ENCODE measurements at regions not wholly inside any gene's neighbourhood (a gene's known extent, or its start where the extent isn't known, plus 50 kb on each side); places are given as distances from the start of the nearest gene placed in this dataset.

DNA sequence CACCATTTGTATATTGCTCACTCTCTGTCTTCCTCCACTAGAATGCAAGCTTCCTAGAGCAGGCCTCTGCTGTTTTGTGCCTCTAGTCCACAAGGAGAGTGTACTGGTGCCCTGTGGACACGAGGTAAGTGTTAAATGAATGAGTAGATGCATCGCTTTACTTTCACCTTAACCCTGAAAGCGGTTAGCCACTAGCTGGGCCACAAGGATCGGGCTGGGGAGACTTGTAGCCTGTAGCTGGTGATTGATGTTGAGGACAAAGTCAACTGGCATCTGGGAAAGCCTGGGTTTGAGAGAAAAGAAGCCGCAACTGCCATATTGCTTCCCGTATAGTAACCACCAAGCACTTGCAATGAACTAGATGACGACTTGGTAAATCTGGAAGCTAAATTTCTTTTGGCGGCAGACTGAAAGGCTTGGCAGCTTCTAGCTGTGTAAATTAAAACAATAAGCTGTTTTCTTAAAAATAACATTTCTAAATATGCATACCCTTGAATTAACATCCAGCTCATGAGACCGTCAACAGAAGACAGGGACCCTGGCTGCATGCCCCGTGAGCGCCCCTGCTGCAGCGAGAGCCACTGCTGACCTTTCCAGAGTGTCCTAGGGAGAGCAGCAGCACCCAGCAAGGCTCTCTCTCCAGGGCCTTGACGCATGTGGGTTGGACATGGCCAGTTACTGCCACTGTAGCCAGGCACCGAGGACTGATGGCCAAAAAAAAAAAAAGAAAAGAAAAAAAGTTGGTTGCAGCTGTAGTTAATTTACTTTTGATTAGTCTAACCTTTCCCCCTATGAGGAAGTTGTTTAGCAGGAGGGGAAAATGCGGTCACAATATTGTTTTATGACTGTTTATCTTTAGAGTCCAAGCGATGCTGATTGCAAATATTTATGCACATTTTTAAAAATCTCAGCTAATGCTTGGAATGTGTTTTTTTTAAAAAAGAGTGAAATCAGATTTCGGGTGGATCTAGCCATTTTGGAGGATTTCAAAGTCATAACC lies 315.1 kb downstream of the TFAP2C start:
- no peak overlapping the region for H3K4me2 ChIP-seq (ENCODE audit: low read length)
- no peak overlapping the region for H3K4me3 ChIP-seq (ENCODE audit: low read depth, low read length, poor library complexity, severe bottlenecking)
- H3K9me3 ChIP-seq (ENCODE audit: low read length), result no peaks in the 10 kb centered on the region
- H3K9me2 ChIP-seq (ENCODE audit: low read depth, low read length), result no peaks in the 10 kb centered on the region
- peaks cover 10% of the 10 kb centered on the region; the same call in 1 of the 2 replicates for H3K27me3 ChIP-seq (ENCODE audit: insufficient read depth, low read length)
- no peaks in the 10 kb centered on the region for H3K79me2 ChIP-seq (ENCODE audit: insufficient read depth, low read length)
- TF ChIP-seq, protein P1, sequence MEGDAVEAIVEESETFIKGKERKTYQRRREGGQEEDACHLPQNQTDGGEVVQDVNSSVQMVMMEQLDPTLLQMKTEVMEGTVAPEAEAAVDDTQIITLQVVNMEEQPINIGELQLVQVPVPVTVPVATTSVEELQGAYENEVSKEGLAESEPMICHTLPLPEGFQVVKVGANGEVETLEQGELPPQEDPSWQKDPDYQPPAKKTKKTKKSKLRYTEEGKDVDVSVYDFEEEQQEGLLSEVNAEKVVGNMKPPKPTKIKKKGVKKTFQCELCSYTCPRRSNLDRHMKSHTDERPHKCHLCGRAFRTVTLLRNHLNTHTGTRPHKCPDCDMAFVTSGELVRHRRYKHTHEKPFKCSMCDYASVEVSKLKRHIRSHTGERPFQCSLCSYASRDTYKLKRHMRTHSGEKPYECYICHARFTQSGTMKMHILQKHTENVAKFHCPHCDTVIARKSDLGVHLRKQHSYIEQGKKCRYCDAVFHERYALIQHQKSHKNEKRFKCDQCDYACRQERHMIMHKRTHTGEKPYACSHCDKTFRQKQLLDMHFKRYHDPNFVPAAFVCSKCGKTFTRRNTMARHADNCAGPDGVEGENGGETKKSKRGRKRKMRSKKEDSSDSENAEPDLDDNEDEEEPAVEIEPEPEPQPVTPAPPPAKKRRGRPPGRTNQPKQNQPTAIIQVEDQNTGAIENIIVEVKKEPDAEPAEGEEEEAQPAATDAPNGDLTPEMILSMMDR (IDR thresholded peaks at IDR 0.05; ENCODE audit: low read length), result no peak
- TF ChIP-seq EZH2 (IDR thresholded peaks at IDR 0.05; ENCODE audit: borderline replicate concordance, low read length), result no peak
- H2AFZ ChIP-seq (ENCODE audit: low read length), result no peak overlapping the region
- no peaks in the 10 kb centered on the region for H4K20me1 ChIP-seq (ENCODE audit: insufficient read depth, low read length)
- no peaks in the 10 kb centered on the region for H3K36me3 ChIP-seq (ENCODE audit: insufficient read depth, low read length)
- no peaks in the 10 kb centered on the region for H3K4me1 ChIP-seq (ENCODE audit: insufficient read depth, low read length, severe bottlenecking)
- H3K9ac ChIP-seq (ENCODE audit: low read length), result no peak overlapping the region
- H3F3A ChIP-seq (ENCODE audit: insufficient read depth, low read length), result no peaks in the 10 kb centered on the region
- no peak overlapping the region for H3K27ac ChIP-seq (ENCODE audit: low read depth, low read length, poor library complexity, severe bottlenecking)

DNA sequence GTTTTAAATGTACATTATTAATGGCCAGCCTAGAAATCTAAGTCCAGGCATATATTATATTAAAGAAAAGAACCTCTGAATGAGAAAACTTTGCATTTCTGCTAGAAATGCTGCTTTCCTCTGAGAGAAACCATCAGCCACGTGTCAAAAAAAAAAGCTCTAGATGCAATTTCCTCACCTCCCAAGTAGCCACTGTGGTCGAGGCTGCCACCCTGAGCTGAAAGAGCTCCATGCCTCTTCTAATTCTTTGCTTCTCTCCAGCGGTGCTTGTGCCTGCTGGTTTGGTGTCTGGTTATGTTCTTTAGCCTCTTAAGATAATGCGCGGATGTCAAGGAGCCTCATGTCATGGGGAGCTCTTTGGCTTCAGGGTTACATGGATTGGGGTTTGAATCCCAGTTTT lies 316.0 kb downstream of the TFAP2C start:
- H3K27ac ChIP-seq (ENCODE audit: low read depth, low read length, poor library complexity, severe bottlenecking), result no peak overlapping the region
- no peak overlapping the region for H3K4me3 ChIP-seq (ENCODE audit: low read depth, low read length, poor library complexity, severe bottlenecking)
- no peaks in the 10 kb centered on the region for H3K9me3 ChIP-seq (ENCODE audit: low read length)
- no peaks in the 10 kb centered on the region for H3K9me2 ChIP-seq (ENCODE audit: low read depth, low read length)
- no peaks in the 10 kb centered on the region for H3K4me1 ChIP-seq (ENCODE audit: insufficient read depth, low read length, severe bottlenecking)
- no peak overlapping the region for H3K9ac ChIP-seq (ENCODE audit: low read length)
- H2AFZ ChIP-seq (ENCODE audit: low read length), result no peak overlapping the region
- TF ChIP-seq EZH2 (IDR thresholded peaks at IDR 0.05; ENCODE audit: borderline replicate concordance, low read length), result no peak
- TF ChIP-seq, protein P1 (IDR thresholded peaks at IDR 0.05; ENCODE audit: low read length), result no peak
- H4K20me1 ChIP-seq (ENCODE audit: insufficient read depth, low read length), result no peaks in the 10 kb centered on the region
- peaks cover 12% of the 10 kb centered on the region; the same call in 1 of the 2 replicates for H3K27me3 ChIP-seq (ENCODE audit: insufficient read depth, low read length)
- H3K79me2 ChIP-seq (ENCODE audit: insufficient read depth, low read length), result no peaks in the 10 kb centered on the region
- no peaks in the 10 kb centered on the region for H3F3A ChIP-seq (ENCODE audit: insufficient read depth, low read length)
- H3K4me2 ChIP-seq (ENCODE audit: low read length), result no peak overlapping the region
- no peaks in the 10 kb centered on the region for H3K36me3 ChIP-seq (ENCODE audit: insufficient read depth, low read length)

DNA sequence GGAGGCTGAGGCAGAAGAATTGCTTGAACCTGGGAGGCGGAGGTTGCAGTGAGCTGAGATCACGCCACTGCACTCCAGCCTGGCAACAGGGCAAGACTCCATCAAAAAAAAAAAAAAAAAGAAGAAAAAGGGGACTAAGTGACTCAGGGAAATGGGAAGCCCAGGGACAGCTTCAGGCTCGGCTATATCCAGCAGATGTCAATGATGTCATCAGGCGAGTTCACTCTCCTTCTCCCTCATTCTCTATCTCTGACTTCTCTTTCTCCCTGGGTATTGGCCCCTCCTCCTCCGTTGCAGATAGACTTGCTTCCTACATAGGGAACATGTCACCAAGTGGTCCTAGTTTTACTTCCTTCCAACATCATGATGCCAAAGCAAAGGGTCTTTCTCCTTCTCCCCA lies 316.8 kb downstream of the TFAP2C start:
- Histone ChIP-seq H3K27ac (ENCODE audit: low read depth, low read length, poor library complexity, severe bottlenecking) (no peak overlapping the region), H3F3A (ENCODE audit: insufficient read depth, low read length) (no peaks in the 10 kb centered on the region), H3K9ac (ENCODE audit: low read length) (no peak overlapping the region), H2AFZ (ENCODE audit: low read length) (no peak overlapping the region), H4K20me1 (ENCODE audit: insufficient read depth, low read length) (no peaks in the 10 kb centered on the region), H3K79me2 (ENCODE audit: insufficient read depth, low read length) (no peaks in the 10 kb centered on the region), H3K9me2 (ENCODE audit: low read depth, low read length) (no peaks in the 10 kb centered on the region), H3K27me3 (ENCODE audit: insufficient read depth, low read length) (peaks cover 12% of the 10 kb centered on the region; the same call in 1 of the 2 replicates), H3K4me2 (ENCODE audit: low read length) (no peak overlapping the region), H3K36me3 (ENCODE audit: insufficient read depth, low read length) (no peaks in the 10 kb centered on the region), H3K9me3 (ENCODE audit: low read length) (no peaks in the 10 kb centered on the region), H3K4me3 (ENCODE audit: low read depth, low read length, poor library complexity, severe bottlenecking) (no peak overlapping the region), H3K4me1 (ENCODE audit: insufficient read depth, low read length, severe bottlenecking) (no peaks in the 10 kb centered on the region)
- no peak for TF ChIP-seq EZH2 (IDR thresholded peaks at IDR 0.05; ENCODE audit: borderline replicate concordance, low read length)
- TF ChIP-seq, protein P1 (IDR thresholded peaks at IDR 0.05; ENCODE audit: low read length), result no peak
